Memory B cell (primary cell): ENCODE measurements at regions not wholly inside any gene's neighbourhood (a gene's known extent, or its start where the extent isn't known, plus 50 kb on each side); places are given as distances from the start of the nearest gene placed in this dataset.

Experiments used
- ATAC-seq: fragments of 150-1000 bp; cut with Tn5 transposase; 2 replicates; pipeline ENCODE4 v1.10.0; 2021; ENCODE audit warnings: low read depth, mild to moderate bottlenecking, moderate library complexity
- DNase-seq, 2 donors: peaks; one replicate each; pipeline ENCODE4 v3.0.0; 2022; ENCODE audit warnings: low spot score in 2 of 2
- H3K27ac Mint-ChIP-seq: one replicate; pipeline ENCODE4 v1.8.0; 2022; ENCODE audit warnings: mild to moderate bottlenecking, moderate library complexity, mixed read lengths
- H3K27me3 Mint-ChIP-seq: one replicate; pipeline ENCODE4 v1.8.0; 2022; ENCODE audit warnings: mixed read lengths
- H3K36me3 Mint-ChIP-seq: one replicate; pipeline ENCODE4 v1.8.0; 2022; ENCODE audit warnings: mild to moderate bottlenecking, mixed read lengths
- H3K4me1 Mint-ChIP-seq: one replicate; pipeline ENCODE4 v1.8.0; 2022; ENCODE audit warnings: mixed read lengths
- H3K4me3 Mint-ChIP-seq: one replicate; pipeline ENCODE4 v1.8.0; 2022; ENCODE audit warnings: mild to moderate bottlenecking, moderate library complexity, mixed read lengths
- H3K9me3 Mint-ChIP-seq: one replicate; pipeline ENCODE4 v1.8.0; 2022; ENCODE audit warnings: mixed read lengths

DNA sequence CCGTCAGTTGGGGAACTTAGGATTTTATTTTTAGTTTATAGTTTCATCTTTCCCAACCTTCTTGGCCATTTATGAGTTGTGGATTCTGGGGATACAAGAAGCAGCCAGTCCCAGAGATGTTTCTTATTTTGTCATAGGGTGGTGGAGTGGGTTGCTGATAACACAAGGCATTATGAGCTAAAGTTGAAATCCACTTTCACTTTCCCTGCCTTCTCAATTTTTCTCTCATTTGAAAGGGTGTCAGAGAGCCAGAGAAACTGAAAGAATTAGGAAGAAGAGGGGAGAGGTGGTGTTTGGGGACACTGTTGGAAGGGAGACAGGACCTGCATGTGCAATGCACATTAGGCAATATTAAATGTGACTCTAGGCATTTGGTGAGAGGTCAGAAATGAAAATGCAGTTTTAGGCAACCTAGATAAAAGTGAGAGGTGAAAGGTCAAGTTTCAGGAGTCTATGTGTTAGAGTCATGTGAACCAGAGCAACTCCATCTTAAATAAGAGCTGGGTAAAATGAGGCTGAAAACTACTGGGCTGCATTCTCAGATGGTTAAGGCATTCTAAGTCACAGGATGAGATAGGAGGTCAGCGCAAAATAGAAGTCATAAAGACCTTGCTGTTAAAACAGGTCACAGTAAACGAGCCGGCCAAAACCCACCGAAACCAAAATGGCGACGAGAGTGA is 71.1 kb upstream of the F3 start:
- DNase-seq (no peak), ATAC-seq (no peak)
- Mint-ChIP-seq H3K4me1 (no peaks in the 10 kb centered on the region), H3K27ac (no peak overlapping the region), H3K4me3 (no peak overlapping the region), H3K27me3 (peaks cover 2% of the 10 kb centered on the region), H3K9me3 (no peaks in the 10 kb centered on the region), H3K36me3 (no peaks in the 10 kb centered on the region)

DNA sequence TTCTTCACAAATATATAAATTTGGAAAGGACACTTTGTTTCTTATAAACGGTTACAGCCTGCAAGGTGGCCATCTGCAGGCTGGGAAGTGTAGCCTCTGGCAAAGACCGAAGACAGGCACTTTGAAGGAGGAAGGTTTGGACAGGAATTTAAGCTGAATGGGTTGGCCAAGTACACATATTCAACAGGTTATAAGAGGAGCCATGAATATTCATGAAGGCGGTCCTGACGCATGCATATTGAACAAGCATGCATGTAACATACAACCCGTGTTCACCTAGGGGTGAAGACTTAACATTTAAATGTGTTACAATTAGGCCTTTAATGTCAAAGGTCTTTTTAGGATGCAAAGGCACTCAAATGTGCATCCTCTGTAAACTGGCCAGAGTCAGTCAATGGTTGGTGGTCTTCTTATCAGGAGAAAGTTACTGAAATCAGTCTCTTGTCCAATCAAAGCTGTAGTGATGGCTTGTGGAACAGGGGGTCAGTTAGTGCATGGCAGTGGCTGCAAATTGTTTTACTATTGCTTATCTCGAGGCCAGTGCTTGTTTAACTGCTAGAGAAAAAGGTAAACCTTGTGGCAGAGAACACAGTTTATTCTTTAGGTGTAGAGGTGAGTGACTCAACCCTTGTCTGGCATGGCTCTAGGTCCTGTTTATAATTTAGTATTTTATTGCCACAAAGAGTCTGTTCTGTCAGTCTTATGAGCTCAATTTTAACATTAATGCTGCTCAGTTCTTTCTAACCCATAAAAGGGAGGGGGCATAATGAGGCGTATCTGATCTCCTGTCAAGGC is 70.3 kb upstream of the F3 start:
- no peaks in the 10 kb centered on the region for H3K36me3 Mint-ChIP-seq
- peaks cover 2% of the 10 kb centered on the region for H3K27me3 Mint-ChIP-seq
- no peak for DNase-seq
- no peak overlapping the region for H3K27ac Mint-ChIP-seq
- H3K4me3 Mint-ChIP-seq, result no peak overlapping the region
- no peaks in the 10 kb centered on the region for H3K4me1 Mint-ChIP-seq
- H3K9me3 Mint-ChIP-seq, result no peaks in the 10 kb centered on the region
- ATAC-seq, result no peak

- peaks cover 2% of the 10 kb centered on the region for H3K27me3 Mint-ChIP-seq
- ATAC-seq, result no peak
- H3K4me1 Mint-ChIP-seq, result no peaks in the 10 kb centered on the region
- H3K27ac Mint-ChIP-seq, result no peak overlapping the region
- DNase-seq, result no peak
- H3K9me3 Mint-ChIP-seq, result no peaks in the 10 kb centered on the region
- H3K4me3 Mint-ChIP-seq, result no peak overlapping the region
- no peaks in the 10 kb centered on the region for H3K36me3 Mint-ChIP-seq
These were observed 68.1 kb upstream of the F3 start for GRCh38 chr1:94609619-94610018.

GRCh38 chr1:94608852-94609530 is 67.4 kb upstream of the F3 start:
- Mint-ChIP-seq H3K4me3 (no peak overlapping the region), H3K27me3 (peaks cover 2% of the 10 kb centered on the region), H3K36me3 (no peaks in the 10 kb centered on the region), H3K4me1 (no peaks in the 10 kb centered on the region), H3K9me3 (no peaks in the 10 kb centered on the region), H3K27ac (no peak overlapping the region)
- ATAC-seq (no peak), DNase-seq (no peak)

DNA sequence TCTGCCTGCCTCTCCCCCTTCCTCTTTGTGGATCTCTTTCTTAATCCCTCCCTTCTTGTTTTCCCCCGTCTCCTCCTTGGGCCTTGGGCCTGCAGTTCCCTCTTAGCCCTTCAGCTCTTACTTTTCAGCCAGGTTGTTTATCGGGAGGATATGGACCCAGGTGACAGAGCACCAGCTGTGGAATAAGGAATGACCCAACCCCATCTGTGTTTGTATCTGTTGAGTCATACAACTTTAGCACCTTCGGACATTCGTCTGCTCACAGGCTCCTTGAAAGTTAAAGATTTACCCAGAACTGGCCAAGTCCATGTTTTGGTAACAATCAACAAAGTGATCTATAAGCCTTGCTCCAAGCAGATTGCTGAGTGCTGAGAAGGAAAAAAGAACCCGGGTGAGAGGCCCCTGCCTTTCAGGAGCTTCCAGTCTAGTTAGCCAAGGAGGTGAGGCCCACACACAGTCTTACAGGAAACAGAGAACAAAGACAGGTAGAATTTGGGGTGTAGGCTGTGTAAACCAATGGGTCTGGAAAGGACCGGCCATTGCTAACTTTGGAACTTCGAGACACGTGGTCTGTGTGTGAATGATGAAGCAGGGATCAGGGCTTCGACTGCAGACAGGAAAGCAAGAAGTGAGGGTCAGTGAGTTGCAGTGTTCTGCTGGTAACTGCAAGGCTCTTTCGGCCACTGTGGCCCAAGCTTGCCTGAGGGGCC is 66.7 kb upstream of the F3 start:
- Mint-ChIP-seq H3K27ac (no peak overlapping the region), H3K4me1 (no peaks in the 10 kb centered on the region), H3K36me3 (no peaks in the 10 kb centered on the region), H3K9me3 (no peaks in the 10 kb centered on the region), H3K27me3 (peaks cover 2% of the 10 kb centered on the region), H3K4me3 (no peak overlapping the region)
- DNase-seq (no peak), ATAC-seq (no peak)

DNA sequence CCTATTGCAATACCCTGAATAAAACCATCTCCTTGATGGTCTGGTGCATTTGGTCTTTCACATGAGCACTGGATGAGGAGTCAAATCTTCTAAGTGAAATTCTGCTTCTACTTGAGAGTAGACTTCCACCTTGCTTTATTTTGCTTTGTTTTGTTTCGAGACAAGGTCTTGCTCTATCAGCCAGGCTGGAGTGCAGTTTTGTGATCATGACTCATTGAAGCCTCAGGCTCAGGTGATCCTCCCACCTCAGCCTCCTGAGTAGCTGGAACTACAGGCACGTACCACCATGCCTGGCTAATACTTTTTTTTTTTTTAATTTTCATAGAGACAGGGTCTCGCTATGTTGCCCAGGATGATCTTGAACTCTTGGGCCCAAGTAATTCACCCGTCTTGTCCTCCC is 65.8 kb upstream of the F3 start:
- no peaks in the 10 kb centered on the region for H3K27me3 Mint-ChIP-seq
- DNase-seq, result no peak
- ATAC-seq, result no peak
- no peaks in the 10 kb centered on the region for H3K4me1 Mint-ChIP-seq
- no peaks in the 10 kb centered on the region for H3K36me3 Mint-ChIP-seq
- no peak overlapping the region for H3K27ac Mint-ChIP-seq
- H3K9me3 Mint-ChIP-seq, result no peaks in the 10 kb centered on the region
- H3K4me3 Mint-ChIP-seq, result no peak overlapping the region

DNA sequence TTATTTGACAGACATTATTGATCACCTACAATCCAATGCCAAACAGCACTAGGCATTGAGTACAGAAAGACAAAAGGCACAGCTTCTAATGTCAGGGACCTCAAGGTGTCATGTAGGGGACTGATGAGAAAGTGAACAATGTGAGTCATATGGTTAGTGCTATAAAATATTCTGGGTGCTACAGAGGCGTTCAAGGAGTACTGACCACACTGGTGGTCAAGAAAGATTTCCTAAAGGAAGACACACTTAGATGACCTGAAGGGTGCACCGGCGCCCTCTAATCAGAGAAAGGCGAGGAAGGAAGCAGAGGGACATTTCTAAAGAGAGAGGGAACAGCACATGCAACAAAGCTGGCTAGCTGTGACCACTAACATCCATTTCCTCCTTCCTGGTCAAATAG is 64.9 kb upstream of the F3 start:
- ATAC-seq, result no peak
- Mint-ChIP-seq H3K36me3 (no peaks in the 10 kb centered on the region), H3K4me1 (peaks cover 7% of the 10 kb centered on the region), H3K9me3 (no peaks in the 10 kb centered on the region), H3K27ac (no peak overlapping the region), H3K4me3 (no peak overlapping the region), H3K27me3 (no peaks in the 10 kb centered on the region)
- DNase-seq, result no peak

- DNase-seq (no peak), ATAC-seq (no peak)
- Mint-ChIP-seq H3K27ac (no peak overlapping the region), H3K27me3 (peaks cover 4% of the 10 kb centered on the region), H3K36me3 (no peaks in the 10 kb centered on the region), H3K4me1 (peaks cover 7% of the 10 kb centered on the region), H3K9me3 (no peaks in the 10 kb centered on the region), H3K4me3 (no peak overlapping the region)
These were observed 62.1 kb upstream of the F3 start for GRCh38 chr1:94603663-94604062.

DNA sequence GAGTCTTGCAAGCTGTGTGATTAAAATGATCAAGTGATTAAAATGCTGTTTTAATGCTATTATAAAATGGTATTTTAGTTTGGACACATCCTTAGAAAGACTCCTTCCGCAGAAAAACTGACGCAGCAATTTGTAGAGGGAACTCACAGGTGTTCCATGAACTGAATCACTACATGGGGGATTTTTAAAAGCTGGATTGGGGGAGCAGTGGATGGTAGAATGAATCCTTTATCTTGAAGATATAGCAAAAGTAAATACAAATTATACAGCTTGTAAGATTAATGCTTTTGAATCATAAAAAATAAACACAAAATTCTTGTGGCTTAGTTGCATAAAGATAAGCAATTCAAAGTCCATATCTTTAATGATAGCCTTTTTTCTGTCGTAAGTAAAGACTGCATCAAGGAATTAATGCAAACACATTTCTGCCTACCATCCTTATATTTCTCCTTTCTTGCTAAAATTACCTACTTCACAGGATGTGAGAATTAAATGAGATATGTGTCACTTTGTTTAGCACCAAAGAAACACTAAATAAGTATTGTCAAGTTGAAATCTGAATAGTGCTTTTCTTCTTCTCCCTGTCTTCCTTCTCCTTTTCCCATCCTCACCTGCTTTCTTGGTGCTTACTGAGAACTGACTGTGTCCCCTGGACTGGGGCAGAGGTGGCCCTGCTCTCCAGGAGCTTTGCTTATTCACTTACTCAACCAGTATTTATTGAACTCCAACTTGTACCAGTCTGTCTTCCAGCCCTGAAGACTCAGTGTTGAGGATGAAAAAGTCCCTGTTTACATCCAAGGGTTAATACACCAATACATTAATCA is 61.5 kb upstream of the F3 start:
- Mint-ChIP-seq H3K9me3 (no peaks in the 10 kb centered on the region), H3K36me3 (no peaks in the 10 kb centered on the region), H3K27me3 (peaks cover 4% of the 10 kb centered on the region), H3K4me3 (no peak overlapping the region), H3K27ac (no peak overlapping the region), H3K4me1 (peaks cover 7% of the 10 kb centered on the region)
- DNase-seq, result no peak
- no peak for ATAC-seq

GRCh38 chr1:94602316-94602715 is 60.8 kb upstream of the F3 start:
- H3K36me3 Mint-ChIP-seq, result no peaks in the 10 kb centered on the region
- no peak for DNase-seq
- no peak overlapping the region for H3K27ac Mint-ChIP-seq
- H3K9me3 Mint-ChIP-seq, result no peaks in the 10 kb centered on the region
- ATAC-seq, result no peak
- peaks cover 7% of the 10 kb centered on the region for H3K4me1 Mint-ChIP-seq
- peaks cover 4% of the 10 kb centered on the region for H3K27me3 Mint-ChIP-seq
- no peak overlapping the region for H3K4me3 Mint-ChIP-seq

DNA sequence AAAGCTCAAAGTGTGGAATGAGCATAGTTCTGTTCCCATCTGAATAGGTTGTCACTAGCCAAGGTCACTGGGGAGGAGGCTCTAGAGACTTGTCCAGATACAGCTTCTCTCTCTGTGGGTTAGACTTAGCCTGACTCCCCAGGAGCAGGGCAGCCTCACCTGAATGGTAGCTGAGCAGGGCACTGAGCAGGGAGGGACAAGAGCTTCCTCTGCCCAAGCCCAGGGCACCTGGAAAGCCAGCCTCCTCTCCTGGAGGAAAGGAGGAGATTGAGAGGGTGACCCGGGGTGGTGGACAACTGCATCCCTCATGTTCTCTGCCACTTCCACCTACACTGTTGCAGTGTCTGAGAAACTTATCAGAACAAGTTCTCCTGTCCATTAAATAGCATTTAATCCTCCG is 59.0 kb upstream of the F3 start:
- peaks cover 4% of the 10 kb centered on the region for H3K27me3 Mint-ChIP-seq
- H3K4me3 Mint-ChIP-seq, result no peak overlapping the region
- H3K36me3 Mint-ChIP-seq, result no peaks in the 10 kb centered on the region
- DNase-seq (no peak), ATAC-seq (no peak)
- H3K27ac Mint-ChIP-seq, result no peak overlapping the region
- no peaks in the 10 kb centered on the region for H3K9me3 Mint-ChIP-seq
- peaks cover 7% of the 10 kb centered on the region for H3K4me1 Mint-ChIP-seq

GRCh38 chr1:94599095-94599813 is 57.7 kb upstream of the F3 start:
- peaks cover 7% of the 10 kb centered on the region for H3K4me1 Mint-ChIP-seq
- ATAC-seq, result no peak
- no peak overlapping the region for H3K4me3 Mint-ChIP-seq
- H3K27me3 Mint-ChIP-seq, result peaks cover 4% of the 10 kb centered on the region
- H3K36me3 Mint-ChIP-seq, result no peaks in the 10 kb centered on the region
- H3K27ac Mint-ChIP-seq, result no peak overlapping the region
- DNase-seq, result no peak
- no peaks in the 10 kb centered on the region for H3K9me3 Mint-ChIP-seq

DNA sequence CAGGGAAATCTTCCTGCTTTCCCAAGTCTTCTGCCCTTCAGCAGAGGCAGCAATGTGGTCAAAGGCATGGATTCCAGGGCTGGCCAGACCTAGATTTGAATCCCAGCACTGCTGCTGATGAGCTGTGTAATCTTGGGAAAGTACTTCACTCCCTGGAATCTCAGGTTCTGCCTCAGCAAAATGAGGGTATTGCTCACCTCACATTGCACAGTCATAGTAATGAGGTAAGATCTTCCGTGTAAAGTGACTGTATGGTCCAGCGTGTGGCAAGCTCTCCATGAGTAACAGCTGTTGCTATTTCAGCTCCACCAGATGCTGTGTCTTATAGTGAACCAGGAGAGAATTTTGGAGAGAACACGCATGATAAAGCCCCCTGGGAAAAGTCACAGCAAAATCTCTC is 56.1 kb upstream of the F3 start:
- Mint-ChIP-seq H3K4me3 (no peak overlapping the region), H3K36me3 (no peaks in the 10 kb centered on the region), H3K27me3 (peaks cover 7% of the 10 kb centered on the region), H3K9me3 (no peaks in the 10 kb centered on the region), H3K4me1 (peaks cover 7% of the 10 kb centered on the region), H3K27ac (no peak overlapping the region)
- ATAC-seq (no peak), DNase-seq (no peak)
